WTC11 (cell line): ENCODE measurements at regions not wholly inside any gene's neighbourhood (a gene's known extent, or its start where the extent isn't known, plus 50 kb on each side); places are given as distances from the start of the nearest gene placed in this dataset.

Experiments
- ATAC-seq: fragments of 200-7000 bp; cut with Tn5 transposase; 2 replicates; pipeline ENCODE4 v1.10.0; 2021; ENCODE audit warnings: mild to moderate bottlenecking, moderate library complexity
- CTCF ChIA-PET: fragments of 300-600 bp; sonication (Branson Sonifier 250); formaldehyde crosslinking; loops from one replicate; lab custom pipeline; 2021; ENCODE audit warnings: antibody characterized with exemption; lab: Charles Lee
- POLR2A ChIA-PET: fragments of 350-600 bp; sonication (Branson Sonifier 250); formaldehyde crosslinking; loops from one replicate; lab custom pipeline; 2021; ENCODE audit warnings: antibody characterized with exemption; lab: Charles Lee
- DNase-seq: peaks from one replicate; pipeline ENCODE4 v3.0.0; 2021; ENCODE audit warnings: low spot score
- H3K27ac Mint-ChIP-seq: 2 replicates; pipeline ENCODE4 v1.8.0; 2021; ENCODE audit warnings: mixed read lengths
- H3K27me3 Mint-ChIP-seq: 2 replicates; pipeline ENCODE4 v1.8.0; 2021; ENCODE audit warnings: low read depth, mild to moderate bottlenecking, moderate library complexity, mixed read lengths
- H3K36me3 Mint-ChIP-seq: 2 replicates; pipeline ENCODE4 v1.8.0; 2021; ENCODE audit warnings: mixed read lengths
- H3K4me1 Mint-ChIP-seq: 2 replicates; pipeline ENCODE4 v1.8.0; 2022; ENCODE audit warnings: mixed read lengths
- H3K4me3 Mint-ChIP-seq: 2 replicates; pipeline ENCODE4 v1.8.0; 2021; ENCODE audit warnings: mild to moderate bottlenecking, moderate library complexity, mixed read lengths
- H3K9me3 Mint-ChIP-seq: 2 replicates; pipeline ENCODE4 v1.8.0; 2021; ENCODE audit warnings: mixed read lengths
- CDX4 ChIP-seq: fragments of 250-450 bp; sonication (Bioruptor Pico); IDR thresholded peaks from 2 replicates; pipeline ENCODE4 v1.9.0; 2021; ENCODE audit warnings: moderate library complexity, mild to moderate bottlenecking, inconsistent platforms, borderline replicate concordance
- CREB1 ChIP-seq: sonication (generic); formaldehyde crosslinking; IDR thresholded peaks from 2 replicates; pipeline ENCODE4 v1.8.0; 2023; ENCODE audit warnings: mild to moderate bottlenecking, missing genetic modification reagents
- EMX1 ChIP-seq: fragments of 250-450 bp; sonication (Bioruptor Pico); IDR thresholded peaks from 2 replicates; pipeline ENCODE4 v1.8.0; 2021; ENCODE audit warnings: mild to moderate bottlenecking
- ERG ChIP-seq: fragments of 250-450 bp; sonication (Bioruptor Pico); IDR thresholded peaks from 2 replicates; pipeline ENCODE4 v1.8.0; 2021; ENCODE audit warnings: mild to moderate bottlenecking
- ESRRA ChIP-seq: sonication (generic); formaldehyde crosslinking; IDR thresholded peaks from 2 replicates; pipeline ENCODE4 v1.8.1; 2022; ENCODE audit warnings: mild to moderate bottlenecking, missing genetic modification reagents, borderline replicate concordance
- FOXK1 ChIP-seq: sonication (generic); formaldehyde crosslinking; IDR thresholded peaks from 2 replicates; pipeline ENCODE4 v1.8.0; 2022; ENCODE audit warnings: mild to moderate bottlenecking, moderate library complexity, missing genetic modification reagents
- FOXP4 ChIP-seq: sonication (generic); formaldehyde crosslinking; IDR thresholded peaks from 2 replicates; pipeline ENCODE4 v1.8.0; 2022; ENCODE audit warnings: mild to moderate bottlenecking, missing genetic modification reagents
- KAT7 ChIP-seq: sonication (generic); formaldehyde crosslinking; IDR thresholded peaks from 2 replicates; pipeline ENCODE4 v1.8.1; 2023; ENCODE audit warnings: missing genetic modification reagents, mild to moderate bottlenecking, borderline replicate concordance
- NFATC4 ChIP-seq: fragments of 250-450 bp; sonication (Bioruptor Pico); IDR thresholded peaks from 2 replicates; pipeline ENCODE4 v1.9.0; 2021; ENCODE audit warnings: mild to moderate bottlenecking
- NFE2L1 ChIP-seq: sonication (generic); formaldehyde crosslinking; IDR thresholded peaks from 2 replicates; pipeline ENCODE4 v1.8.1; 2023; ENCODE audit warnings: missing genetic modification reagents
- PRRX2 ChIP-seq: fragments of 250-450 bp; sonication (Bioruptor Pico); IDR thresholded peaks from 2 replicates; pipeline ENCODE4 v1.8.0; 2021; ENCODE audit warnings: mild to moderate bottlenecking
- ZNF219 ChIP-seq: sonication (generic); formaldehyde crosslinking; IDR thresholded peaks from 2 replicates; pipeline ENCODE4 v1.8.0; 2023; ENCODE audit warnings: missing genetic modification reagents, mild to moderate bottlenecking, borderline replicate concordance
- ZNF317 ChIP-seq: sonication (generic); formaldehyde crosslinking; IDR thresholded peaks from 2 replicates; pipeline ENCODE4 v1.8.1; 2023; ENCODE audit warnings: low read depth, mild to moderate bottlenecking, moderate library complexity, missing genetic modification reagents, borderline replicate concordance
- ZNF425 ChIP-seq: fragments of 250-450 bp; sonication (Bioruptor Pico); conservative IDR thresholded peaks from 2 replicates; pipeline ENCODE4 v1.9.0; 2021; ENCODE audit warnings: mild to moderate bottlenecking
- ZNF532 ChIP-seq: fragments of 250-450 bp; sonication (Bioruptor Pico); IDR thresholded peaks from 2 replicates; pipeline ENCODE4 v1.9.0; 2021; ENCODE audit warnings: mild to moderate bottlenecking, borderline replicate concordance

GRCh38 chr3:111362381-111363009, 179.5 kb upstream of the CD96 start:
- Mint-ChIP-seq H3K4me1 (peaks cover 29% of the 10 kb centered on the region), H3K27ac (no peak overlapping the region), H3K27me3 (no peaks in the 10 kb centered on the region), H3K4me3 (no peak overlapping the region), H3K9me3 (peaks cover 33% of the 10 kb centered on the region), H3K36me3 (peaks cover 23% of the 10 kb centered on the region)
- ATAC-seq (no peak), DNase-seq (no peak)
- TF ChIP-seq PRRX2 (CRISPR knock-in tag), result no peak
- TF ChIP-seq KAT7 (CRISPR knock-in tag), result no peak
- no peak for TF ChIP-seq ZNF532 (CRISPR knock-in tag)
- no peak for TF ChIP-seq CDX4 (CRISPR knock-in tag)
- no peak for TF ChIP-seq FOXP4
- TF ChIP-seq ERG (CRISPR knock-in tag), result no peak
- TF ChIP-seq ESRRA (CRISPR knock-in tag), result no peak
- POLR2A ChIA-PET, result no interaction called here
- CTCF ChIA-PET, result no interaction called here

GRCh38 chr3:111366515-111366914, 175.5 kb upstream of the CD96 start:
- H3K9me3 Mint-ChIP-seq, result peaks cover 23% of the 10 kb centered on the region
- peaks cover 18% of the 10 kb centered on the region for H3K4me1 Mint-ChIP-seq
- DNase-seq, result no peak
- H3K36me3 Mint-ChIP-seq, result peaks cover 16% of the 10 kb centered on the region
- TF ChIP-seq ZNF219, result no peak
- TF ChIP-seq KAT7 (CRISPR knock-in tag), result no peak
- TF ChIP-seq NFATC4 (CRISPR knock-in tag), result no peak
- TF ChIP-seq EMX1, result no peak
- TF ChIP-seq ZNF425, result no peak
- TF ChIP-seq NFE2L1 (CRISPR knock-in tag), result no peak
- TF ChIP-seq FOXK1 (CRISPR knock-in tag), result no peak
- no peak for TF ChIP-seq ERG (CRISPR knock-in tag)
- TF ChIP-seq CREB1 (CRISPR knock-in tag), result no peak
- TF ChIP-seq ZNF317 (CRISPR knock-in tag), result no peak
- TF ChIP-seq, all 79 proteins: peak for 0
- Mint-ChIP-seq H3K27ac (no peak overlapping the region), H3K27me3 (no peaks in the 10 kb centered on the region), H3K4me3 (no peak overlapping the region)
- ChIA-PET POLR2A (no interaction called here), CTCF (no interaction called here)
- no peak for ATAC-seq
